ENCODE measurements at regions not wholly inside any gene's neighbourhood (a gene's known extent, or its start where the extent isn't known, plus 50 kb on each side); places are given as distances from the start of the nearest gene placed in this dataset.

- Mint-ChIP-seq H3K27ac (ENCODE audit: unreplicated experiment) (no peak overlapping the region), H3K4me1 (ENCODE audit: low read depth, unreplicated experiment) (no peaks in the 10 kb centered on the region), H3K9me3 (ENCODE audit: low read depth, unreplicated experiment) (peaks cover 2% of the 10 kb centered on the region), H3K36me3 (ENCODE audit: insufficient read depth, unreplicated experiment) (no peaks in the 10 kb centered on the region), H3K4me3 (ENCODE audit: low read depth, unreplicated experiment) (no peak overlapping the region), H3K27me3 (ENCODE audit: unreplicated experiment) (no peaks in the 10 kb centered on the region)
- intact Hi-C loops (cut with micrococcal nuclease; ENCODE audit: unreplicated experiment) = no loop called here
- no TSS peak for BruUV-seq (replicated peaks)
- DNase-seq = no peak
- CTCF ChIA-PET = no interaction called here
- TF ChIP-seq CTCF (IDR thresholded peaks at IDR 0.05; ENCODE audit: unreplicated experiment) = no peak
Observed at GRCh38 chr5:106312360-106312759, 1358.4 kb downstream of the EFNA5 start.

- CTCF ChIA-PET = no interaction called here
- no peaks in the 10 kb centered on the region for H3K4me1 Mint-ChIP-seq (ENCODE audit: low read depth, unreplicated experiment)
- no peak for DNase-seq
- H3K4me3 Mint-ChIP-seq (ENCODE audit: low read depth, unreplicated experiment) = no peak overlapping the region
- no peaks in the 10 kb centered on the region for H3K27me3 Mint-ChIP-seq (ENCODE audit: unreplicated experiment)
- intact Hi-C loops (cut with micrococcal nuclease; ENCODE audit: unreplicated experiment) = no loop called here
- no peak overlapping the region for H3K27ac Mint-ChIP-seq (ENCODE audit: unreplicated experiment)
- no peak for TF ChIP-seq CTCF (IDR thresholded peaks at IDR 0.05; ENCODE audit: unreplicated experiment)
- no peaks in the 10 kb centered on the region for H3K9me3 Mint-ChIP-seq (ENCODE audit: low read depth, unreplicated experiment)
- no peaks in the 10 kb centered on the region for H3K36me3 Mint-ChIP-seq (ENCODE audit: insufficient read depth, unreplicated experiment)
- no TSS peak for BruUV-seq (replicated peaks)
Observed at GRCh38 chr5:106311230-106311915, 1359.4 kb downstream of the EFNA5 start.

GRCh38 chr5:106307265-106307664 lies 1363.5 kb downstream of the EFNA5 start:
- TF ChIP-seq CTCF (IDR thresholded peaks at IDR 0.05; ENCODE audit: unreplicated experiment) = no peak
- Mint-ChIP-seq H3K27ac (ENCODE audit: unreplicated experiment) (no peak overlapping the region), H3K36me3 (ENCODE audit: insufficient read depth, unreplicated experiment) (no peaks in the 10 kb centered on the region), H3K4me1 (ENCODE audit: low read depth, unreplicated experiment) (no peaks in the 10 kb centered on the region), H3K9me3 (ENCODE audit: low read depth, unreplicated experiment) (no peaks in the 10 kb centered on the region), H3K4me3 (ENCODE audit: low read depth, unreplicated experiment) (no peak overlapping the region), H3K27me3 (ENCODE audit: unreplicated experiment) (no peaks in the 10 kb centered on the region)
- no peak for DNase-seq
- no TSS peak for BruUV-seq (replicated peaks)
- CTCF ChIA-PET = no interaction called here
- intact Hi-C loops (cut with micrococcal nuclease; ENCODE audit: unreplicated experiment) = no loop called here

GRCh38 chr5:106306313-106307028 lies 1364.3 kb downstream of the EFNA5 start:
- Mint-ChIP-seq H3K9me3 (ENCODE audit: low read depth, unreplicated experiment) (no peaks in the 10 kb centered on the region), H3K4me3 (ENCODE audit: low read depth, unreplicated experiment) (no peak overlapping the region), H3K27ac (ENCODE audit: unreplicated experiment) (no peak overlapping the region), H3K4me1 (ENCODE audit: low read depth, unreplicated experiment) (no peaks in the 10 kb centered on the region), H3K27me3 (ENCODE audit: unreplicated experiment) (no peaks in the 10 kb centered on the region), H3K36me3 (ENCODE audit: insufficient read depth, unreplicated experiment) (no peaks in the 10 kb centered on the region)
- no TSS peak for BruUV-seq (replicated peaks)
- intact Hi-C loops (cut with micrococcal nuclease; ENCODE audit: unreplicated experiment) = no loop called here
- CTCF ChIA-PET = no interaction called here
- TF ChIP-seq CTCF (IDR thresholded peaks at IDR 0.05; ENCODE audit: unreplicated experiment) = no peak
- DNase-seq = no peak

Measured in Calu3 (cell line).